Hematopoietic multipotent progenitor cell treated with erythropoietin and hydrocortisone succinate and interleukin-3 and kit ligand, for 6 days (in vitro differentiated cells): ENCODE measurements at regions not wholly inside any gene's neighbourhood (a gene's known extent, or its start where the extent isn't known, plus 50 kb on each side); places are given as distances from the start of the nearest gene placed in this dataset.
"Not testable (repeated sequence)": the region's sequence is repeated elsewhere in the genome, so short reads cannot be mapped to it uniquely, and the experiment has no call there.

Experiments used
- DNase-seq: peaks from one replicate; pipeline ENCODE4 v3.0.0-alpha.2; 2015

DNA sequence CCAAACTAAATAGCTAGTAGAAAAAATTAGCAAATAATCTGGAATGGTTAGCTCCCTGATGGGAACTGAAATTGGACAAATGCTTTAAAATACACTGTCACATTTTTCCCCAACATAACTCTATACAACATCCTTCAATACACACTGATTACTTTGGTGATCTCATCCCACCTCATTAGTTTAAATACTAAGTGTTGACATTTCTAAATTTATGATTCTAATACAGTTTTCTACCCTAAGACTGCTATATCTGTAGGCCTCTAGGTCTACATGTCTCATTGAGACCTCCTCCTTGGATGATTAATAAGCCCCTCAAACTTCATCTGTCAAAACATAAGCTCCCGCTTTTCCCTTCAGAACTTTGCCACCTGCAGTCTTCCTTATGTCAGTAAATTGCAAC, 80.7 kb upstream of the SLITRK5 start:
- DNase-seq, result no peak

DNA sequence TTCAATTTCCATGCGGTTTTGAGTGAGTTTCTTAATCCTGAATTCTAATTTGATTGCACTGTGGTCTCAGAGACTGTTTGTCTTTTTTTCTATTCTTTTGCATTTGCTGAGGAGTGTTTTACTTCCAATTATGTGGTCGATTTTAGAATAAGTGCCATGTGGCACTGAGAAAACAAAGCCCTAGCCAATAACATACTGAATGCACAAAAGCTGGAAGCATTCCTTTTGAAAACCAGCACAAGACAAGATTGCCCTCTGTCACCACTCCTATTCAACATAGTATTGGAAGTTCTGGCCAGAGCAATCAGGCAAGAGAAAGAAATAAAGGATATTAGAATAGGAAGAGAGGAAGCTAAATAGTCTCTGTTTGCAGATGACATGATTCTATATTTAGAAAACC, 66.7 kb upstream of the SLITRK5 start:
- DNase-seq, result not testable (repeated sequence)

DNA sequence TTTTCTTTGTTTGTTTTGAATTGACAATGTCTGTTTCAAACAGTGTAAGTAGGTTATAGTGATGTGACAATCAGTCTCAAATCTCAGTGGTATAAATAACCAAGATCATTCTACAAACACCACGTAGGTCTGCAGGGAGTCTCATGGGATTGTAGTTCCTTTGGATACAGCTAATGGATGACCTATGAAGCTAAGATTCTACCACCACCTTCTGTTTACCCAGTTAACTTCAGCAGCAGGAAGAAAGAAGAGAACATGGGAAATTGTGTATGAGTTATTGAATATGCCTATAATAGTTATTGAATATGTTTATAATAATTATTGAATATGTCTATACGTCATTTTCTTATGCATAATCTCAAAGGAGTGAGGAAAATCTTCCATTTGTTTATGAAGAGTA, 63.9 kb upstream of the SLITRK5 start:
- no peak for DNase-seq

DNA sequence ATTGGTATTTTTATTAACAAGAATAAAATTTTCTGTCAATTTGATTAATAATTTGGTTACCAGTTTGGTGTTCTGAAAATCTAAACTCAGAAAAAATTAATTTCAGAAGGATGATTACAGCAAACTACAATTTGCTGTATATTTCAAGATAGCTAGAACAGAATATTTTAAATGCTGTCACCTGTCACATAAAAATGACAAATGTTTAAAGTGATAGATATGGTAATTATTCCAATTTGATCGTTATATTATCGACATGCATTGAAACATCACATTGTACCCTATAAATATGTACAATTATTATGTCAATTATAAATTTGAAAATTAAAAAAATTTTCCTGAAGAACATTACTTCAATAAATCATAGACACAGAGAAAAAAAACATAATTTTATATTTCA, 56.9 kb upstream of the SLITRK5 start:
- DNase-seq, result no peak
